ENCODE measurements at regions not wholly inside any gene's neighbourhood (a gene's known extent, or its start where the extent isn't known, plus 50 kb on each side); places are given as distances from the start of the nearest gene placed in this dataset.

DNA sequence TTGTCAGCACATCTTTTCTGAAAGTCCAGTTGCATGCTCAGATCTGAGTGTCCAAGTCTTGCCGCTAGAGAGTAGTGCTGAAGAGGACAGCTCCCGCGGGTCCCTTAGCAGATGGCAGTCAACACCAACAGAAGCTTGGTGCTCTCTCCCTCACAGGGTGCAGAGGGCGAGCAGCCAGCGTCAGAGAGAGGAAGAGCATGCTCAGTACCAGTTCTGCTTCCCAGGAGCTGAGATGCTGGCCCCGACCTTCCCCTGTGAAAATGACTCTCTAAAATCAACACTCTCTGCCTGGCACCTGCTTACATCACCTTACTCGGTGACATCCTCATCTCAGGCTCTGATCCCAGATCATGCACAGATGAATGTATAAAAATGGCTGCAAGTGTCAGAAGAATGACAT lies 86.0 kb upstream of the TWIST2 start:
- TF ChIP-seq, protein P1, sequence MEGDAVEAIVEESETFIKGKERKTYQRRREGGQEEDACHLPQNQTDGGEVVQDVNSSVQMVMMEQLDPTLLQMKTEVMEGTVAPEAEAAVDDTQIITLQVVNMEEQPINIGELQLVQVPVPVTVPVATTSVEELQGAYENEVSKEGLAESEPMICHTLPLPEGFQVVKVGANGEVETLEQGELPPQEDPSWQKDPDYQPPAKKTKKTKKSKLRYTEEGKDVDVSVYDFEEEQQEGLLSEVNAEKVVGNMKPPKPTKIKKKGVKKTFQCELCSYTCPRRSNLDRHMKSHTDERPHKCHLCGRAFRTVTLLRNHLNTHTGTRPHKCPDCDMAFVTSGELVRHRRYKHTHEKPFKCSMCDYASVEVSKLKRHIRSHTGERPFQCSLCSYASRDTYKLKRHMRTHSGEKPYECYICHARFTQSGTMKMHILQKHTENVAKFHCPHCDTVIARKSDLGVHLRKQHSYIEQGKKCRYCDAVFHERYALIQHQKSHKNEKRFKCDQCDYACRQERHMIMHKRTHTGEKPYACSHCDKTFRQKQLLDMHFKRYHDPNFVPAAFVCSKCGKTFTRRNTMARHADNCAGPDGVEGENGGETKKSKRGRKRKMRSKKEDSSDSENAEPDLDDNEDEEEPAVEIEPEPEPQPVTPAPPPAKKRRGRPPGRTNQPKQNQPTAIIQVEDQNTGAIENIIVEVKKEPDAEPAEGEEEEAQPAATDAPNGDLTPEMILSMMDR (IDR thresholded peaks at IDR 0.05; ENCODE audit: low read length): no peak
- TF ChIP-seq EZH2 (optimal IDR thresholded peaks at IDR 0.05; ENCODE audit: low read depth, low read length): no peak
